Embryonic facial prominence (tissue), 1 donor: ENCODE measurements at regions not wholly inside any gene's neighbourhood (a gene's known extent, or its start where the extent isn't known, plus 50 kb on each side); places are given as distances from the start of the nearest gene placed in this dataset.

Experiments
- DNase-seq: peaks from one replicate; pipeline ENCODE4 v3.0.0-alpha.2; 2016; ENCODE audit errors: extremely low spot score

DNA sequence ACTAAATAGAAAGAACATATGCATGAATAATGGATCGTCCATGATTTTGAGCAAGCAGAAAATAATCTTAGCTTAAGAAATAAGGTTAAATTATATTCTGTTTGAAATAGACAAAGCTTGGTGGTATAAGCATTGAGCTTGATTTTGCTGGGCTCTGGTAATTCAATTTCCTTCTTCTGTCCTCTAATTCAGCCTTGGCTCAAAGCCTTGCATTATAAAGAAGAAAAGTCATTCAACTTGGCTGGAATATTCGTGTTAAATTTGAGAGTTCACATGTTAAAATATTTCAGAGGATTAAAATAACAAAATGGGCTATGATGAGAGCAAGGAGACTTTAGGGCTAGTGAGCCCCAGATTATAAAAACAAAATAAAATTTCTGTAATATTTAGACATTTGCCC lies 415.4 kb upstream of the PCDH20 start:
- DNase-seq: no peak

- no peak for DNase-seq
Observed at GRCh38 chr13:61830475-61830874, 414.8 kb upstream of the PCDH20 start.

DNA sequence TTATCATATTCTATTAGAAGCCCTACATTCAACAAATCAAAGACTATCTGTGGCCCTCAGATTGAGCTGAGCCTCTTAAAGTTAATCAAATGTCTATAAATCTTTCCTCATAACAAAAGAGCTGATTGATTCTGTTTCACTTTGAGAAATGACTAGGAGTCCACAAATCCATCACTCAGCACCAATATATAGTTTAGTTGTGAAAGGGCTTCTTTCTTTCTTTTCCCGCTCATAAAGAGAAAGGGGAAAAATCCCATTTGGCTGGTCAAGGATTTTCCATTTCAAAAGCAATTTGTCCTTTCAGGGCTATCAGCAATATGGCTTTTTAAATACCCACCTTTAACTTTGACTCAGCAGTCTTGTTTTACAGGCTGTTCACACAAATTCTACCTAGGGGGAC lies 408.5 kb upstream of the PCDH20 start:
- no peak for DNase-seq

GRCh38 chr13:61812286-61812685 lies 396.6 kb upstream of the PCDH20 start:
- no peak for DNase-seq

DNA sequence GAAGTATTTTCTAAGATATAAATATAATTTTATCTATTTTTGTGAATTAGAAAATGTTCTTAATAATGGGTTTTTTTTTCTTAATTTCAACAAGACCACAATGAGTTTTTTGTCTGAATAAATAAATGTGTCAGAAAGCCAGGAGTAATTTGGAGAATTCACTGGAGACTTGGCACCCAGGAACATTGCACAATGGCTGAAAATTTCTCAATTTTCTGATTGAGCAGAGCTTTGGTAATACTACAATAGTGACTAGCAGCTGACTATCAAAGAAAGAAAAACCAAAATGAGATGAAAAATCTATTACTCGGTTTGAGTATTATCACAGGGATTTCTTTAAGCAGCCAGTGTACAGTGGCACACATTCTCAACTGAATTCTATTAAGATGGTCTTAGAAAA lies 394.4 kb upstream of the PCDH20 start:
- DNase-seq: no peak

DNA sequence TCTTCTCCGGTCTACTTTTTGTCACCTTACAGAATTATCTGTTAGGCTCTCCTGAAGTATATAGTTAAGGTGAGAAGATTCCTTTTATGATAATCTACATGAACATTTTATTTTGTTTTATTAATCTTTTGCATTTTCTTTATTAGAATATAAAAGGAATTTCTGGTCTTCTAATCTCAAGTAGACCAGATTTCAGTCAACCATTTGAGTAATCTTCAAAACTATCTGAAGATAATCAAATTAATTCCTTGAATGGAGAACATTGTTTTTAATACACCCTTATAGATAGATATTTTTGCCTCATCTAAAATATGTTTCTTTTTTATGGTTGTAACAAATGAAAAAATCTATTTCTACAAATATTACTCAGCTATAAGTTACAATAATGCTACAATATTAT lies 381.7 kb upstream of the PCDH20 start:
- DNase-seq: no peak

- no peak for DNase-seq
Observed at GRCh38 chr13:61795580-61795979, 379.9 kb upstream of the PCDH20 start.

DNA sequence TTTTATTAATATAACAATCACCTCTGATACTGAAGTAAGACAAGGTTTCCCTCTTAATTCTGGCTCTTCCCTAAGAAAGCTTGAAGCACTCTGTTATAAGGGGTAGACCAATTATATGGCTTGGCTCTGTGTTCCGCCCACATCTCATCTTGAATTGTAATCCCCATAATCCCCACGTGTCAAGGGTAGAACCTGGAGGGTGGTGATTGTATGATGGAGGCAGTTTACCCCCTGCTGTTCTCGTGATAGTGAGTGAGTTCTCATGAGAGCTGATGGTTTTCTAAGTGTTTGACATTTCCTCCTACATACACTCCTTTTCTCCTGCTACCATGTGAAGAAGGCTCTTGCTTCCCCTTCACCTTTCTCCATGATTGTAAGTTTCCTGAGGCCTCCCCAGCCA lies 363.8 kb upstream of the PCDH20 start:
- no peak for DNase-seq

DNA sequence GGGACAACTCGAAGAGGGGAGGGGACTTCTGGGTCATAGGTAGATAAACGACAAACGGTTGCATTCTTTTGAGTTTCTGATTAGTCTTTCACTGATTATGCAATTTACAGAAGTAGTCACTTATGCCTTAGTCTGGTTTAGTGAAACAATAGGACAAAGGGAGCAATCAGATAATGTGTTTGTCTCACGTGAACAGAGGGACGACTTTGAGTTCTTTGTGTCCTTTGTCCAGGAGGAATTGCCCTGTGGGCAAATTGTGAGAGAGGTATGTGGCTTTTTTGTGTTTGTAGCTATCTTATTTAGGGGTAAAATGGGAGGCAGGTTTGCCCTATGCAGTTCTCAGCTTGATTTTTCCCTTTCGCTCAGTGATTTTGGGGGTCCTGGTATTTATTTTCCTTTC lies 362.9 kb upstream of the PCDH20 start:
- DNase-seq: no peak

- no peak for DNase-seq
Observed at GRCh38 chr13:61777899-61778298, 362.2 kb upstream of the PCDH20 start.

- DNase-seq: no peak
Observed at GRCh38 chr13:61777271-61777670, 361.6 kb upstream of the PCDH20 start.

GRCh38 chr13:61774903-61775302 lies 359.3 kb upstream of the PCDH20 start:
- no peak for DNase-seq

GRCh38 chr13:61770681-61771080 lies 355.0 kb upstream of the PCDH20 start:
- no peak for DNase-seq

- no peak for DNase-seq
Observed at GRCh38 chr13:61768175-61768574, 352.5 kb upstream of the PCDH20 start.

DNA sequence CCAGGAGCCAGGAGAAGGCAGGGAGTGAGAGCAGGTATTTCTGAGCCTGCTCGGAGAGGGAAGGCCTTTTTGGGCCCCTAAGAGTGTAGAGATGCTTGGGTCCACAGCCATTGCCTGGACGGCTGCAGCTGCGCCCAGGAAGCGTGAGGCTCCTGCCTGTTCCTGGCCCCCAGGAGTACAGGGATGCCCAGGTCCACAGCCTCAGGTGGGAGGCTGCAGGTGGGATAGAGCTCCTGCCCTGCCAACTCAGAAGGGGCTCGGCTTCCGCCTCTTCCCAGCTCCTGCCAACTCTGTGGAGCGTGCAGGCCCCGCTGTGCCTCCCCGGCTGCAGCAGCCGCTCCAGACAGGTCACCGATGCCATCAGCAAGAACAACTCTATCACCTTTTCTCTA lies 351.0 kb upstream of the PCDH20 start:
- DNase-seq: no peak

GRCh38 chr13:61765940-61766666 lies 350.5 kb upstream of the PCDH20 start:
- DNase-seq: no peak

GRCh38 chr13:61765181-61765742 lies 349.6 kb upstream of the PCDH20 start:
- no peak for DNase-seq

DNA sequence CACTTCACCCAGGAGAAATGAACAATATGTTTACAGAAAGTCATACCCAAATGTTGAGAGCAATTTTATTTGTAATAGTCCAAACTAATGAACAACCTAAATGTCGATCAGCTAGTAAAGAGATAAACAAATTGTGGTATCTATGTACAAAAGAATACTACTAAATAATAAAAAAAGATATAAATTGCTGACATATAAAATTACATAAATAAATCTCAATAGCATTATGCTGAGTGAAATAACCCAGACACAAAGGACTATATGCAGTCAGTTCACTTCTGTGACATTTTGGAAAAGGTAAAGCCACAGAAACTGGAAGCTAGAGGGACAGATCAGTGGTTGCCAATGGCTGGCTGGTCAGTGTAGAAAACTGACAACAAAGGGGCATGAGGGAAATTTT lies 346.0 kb upstream of the PCDH20 start:
- DNase-seq: no peak

GRCh38 chr13:61760102-61760501 lies 344.5 kb upstream of the PCDH20 start:
- DNase-seq: no peak

DNA sequence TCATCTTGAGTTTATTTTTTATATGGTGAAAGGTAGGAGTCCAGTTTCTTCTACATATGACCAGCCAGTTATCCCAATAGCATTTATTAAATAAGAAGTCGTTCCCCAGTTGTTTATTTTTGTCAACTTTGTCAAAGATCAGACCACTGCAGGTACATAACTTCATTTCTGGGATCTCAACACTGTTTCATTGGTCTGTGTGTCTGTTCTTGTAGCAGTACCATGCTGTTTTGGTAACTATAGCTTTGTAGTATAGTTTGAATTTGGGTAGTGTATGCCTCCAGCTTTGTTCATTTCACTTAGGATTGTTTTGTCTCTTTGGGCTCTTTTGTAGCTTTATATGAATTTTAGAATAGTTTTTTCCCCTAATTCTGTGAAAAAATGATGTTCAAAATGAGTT lies 340.4 kb upstream of the PCDH20 start:
- DNase-seq: no peak

DNA sequence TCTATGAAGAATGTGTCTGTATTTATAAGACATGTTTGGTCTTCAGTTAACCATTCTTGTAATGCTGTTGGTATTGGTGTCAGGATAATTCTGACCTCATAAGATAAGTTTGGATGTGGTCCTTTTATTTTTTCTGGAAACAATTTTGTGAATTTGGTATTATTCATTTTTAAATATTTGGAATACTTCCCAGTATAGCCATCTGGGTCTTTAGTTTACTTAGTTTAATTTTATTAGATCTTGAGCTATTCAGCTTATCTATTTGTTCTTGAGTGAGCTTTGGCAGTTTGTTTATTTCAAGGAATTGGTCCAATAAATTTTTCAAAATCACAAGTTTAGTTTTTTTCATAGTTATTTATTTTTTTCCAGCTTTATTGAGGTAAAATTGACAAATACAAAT lies 335.4 kb upstream of the PCDH20 start:
- DNase-seq: no peak

GRCh38 chr13:61738236-61738750 lies 322.6 kb upstream of the PCDH20 start:
- no peak for DNase-seq

- DNase-seq: no peak
Observed at GRCh38 chr13:61734683-61735082, 319.0 kb upstream of the PCDH20 start.

DNA sequence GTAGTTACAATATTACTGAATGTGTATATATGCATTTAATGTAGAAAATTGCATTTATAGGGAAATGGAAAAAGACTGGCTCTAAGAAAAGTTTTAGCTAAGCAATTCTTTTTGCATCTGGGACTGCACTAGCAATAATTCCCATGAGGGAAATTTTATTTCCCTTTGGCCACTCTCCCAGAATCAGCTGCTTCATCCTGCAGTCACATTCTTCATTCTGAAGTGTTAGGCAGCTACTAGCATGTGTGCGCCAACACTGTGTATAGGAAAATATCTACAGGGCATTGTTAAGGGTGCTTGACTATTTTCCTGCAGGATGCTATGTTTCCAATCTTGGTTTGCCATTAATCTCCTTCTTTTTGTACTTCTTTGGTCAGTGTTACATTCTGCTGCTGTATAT lies 312.8 kb upstream of the PCDH20 start:
- no peak for DNase-seq
